ENCODE measurements at regions not wholly inside any gene's neighbourhood (a gene's known extent, or its start where the extent isn't known, plus 50 kb on each side); places are given as distances from the start of the nearest gene placed in this dataset.

- Histone ChIP-seq H3K36me3 (no peaks in the 10 kb centered on the region), H3K4me1 (peaks cover 0 to 7% (median under 1%) of the 10 kb centered on the region in 4 donors), H3K27me3 (no peaks in the 10 kb centered on the region), H3K27ac (replicated peaks in 1 of 4) (no peak overlapping the region), H3K9me3 (no peaks in the 10 kb centered on the region), H3K4me3 (no peak overlapping the region)
- intact Hi-C loops (cut with DNase I), result no loop called here
- TF ChIP-seq EP300 (IDR thresholded peaks at IDR 0.05), result no peak
- 87% methylated on average over 3 of the region's 3 CpGs for WGBS
- DNase-seq (ENCODE audit: extremely low spot score), result no peak
These were observed 259.1 kb upstream of the XYLT1 start for GRCh38 chr16:17729820-17730219.

- DNase-seq (ENCODE audit: extremely low spot score), result no peak
- Histone ChIP-seq H3K27ac (replicated peaks in 1 of 4) (no peak overlapping the region), H3K4me1 (peaks cover 0 to 20% (median 15%) of the 10 kb centered on the region in 4 donors), H3K4me3 (no peak overlapping the region), H3K27me3 (no peaks in the 10 kb centered on the region), H3K36me3 (no peaks in the 10 kb centered on the region), H3K9me3 (no peaks in the 10 kb centered on the region)
- intact Hi-C loops (cut with DNase I), result no loop called here
- no peak for TF ChIP-seq CTCF (IDR thresholded peaks at IDR 0.05)
- no peak for TF ChIP-seq POLR2A (IDR thresholded peaks at IDR 0.05; ENCODE audit: low read depth)
- TF ChIP-seq POLR2AphosphoS5 (IDR thresholded peaks at IDR 0.05), result no peak
- TF ChIP-seq EP300 (IDR thresholded peaks at IDR 0.05), result no peak
- WGBS, result 73% methylated on average over 4 of the region's 4 CpGs
These were observed 257.4 kb upstream of the XYLT1 start for GRCh38 chr16:17728196-17728595.

GRCh38 chr16:17724242-17724898 is 253.6 kb upstream of the XYLT1 start:
- Histone ChIP-seq H3K27ac (replicated peaks in 1 of 4) (peak overlapping the region in 2 of 4 donors; percentile 56 to 62), H3K36me3 (no peaks in the 10 kb centered on the region), H3K9me3 (no peaks in the 10 kb centered on the region), H3K4me3 (no peak overlapping the region), H3K27me3 (no peaks in the 10 kb centered on the region), H3K4me1 (peaks cover 0 to 17% (median 14%) of the 10 kb centered on the region in 4 donors)
- 70% methylated on average over 10 of the region's 10 CpGs for WGBS
- DNase-seq (ENCODE audit: extremely low spot score), result no peak
- TF ChIP-seq CTCF (IDR thresholded peaks at IDR 0.05), result no peak
- TF ChIP-seq EP300 (IDR thresholded peaks at IDR 0.05), result no peak
- TF ChIP-seq POLR2AphosphoS5 (IDR thresholded peaks at IDR 0.05), result no peak
- TF ChIP-seq POLR2A (IDR thresholded peaks at IDR 0.05; ENCODE audit: low read depth), result no peak
- intact Hi-C loops (cut with DNase I), result no loop called here

- TF ChIP-seq EP300 (IDR thresholded peaks at IDR 0.05) (no peak), CTCF (IDR thresholded peaks at IDR 0.05) (no peak), POLR2A (IDR thresholded peaks at IDR 0.05; ENCODE audit: low read depth) (no peak), POLR2AphosphoS5 (IDR thresholded peaks at IDR 0.05) (no peak)
These were observed 252.9 kb upstream of the XYLT1 start for GRCh38 chr16:17723531-17724134.

GRCh38 chr16:17718495-17718894 is 247.7 kb upstream of the XYLT1 start:
- no peaks in the 10 kb centered on the region for H3K36me3 ChIP-seq

More at GRCh38 chr16:17723531-17724134, 252.9 kb upstream of the XYLT1 start:
- intact Hi-C loops (cut with DNase I), result no loop called here
- H3K36me3 ChIP-seq, result no peaks in the 10 kb centered on the region
- H3K27ac ChIP-seq (replicated peaks in 1 of 4), result peak overlapping the region in 2 of 4 donors; percentile 56 to 62
- H3K27me3 ChIP-seq, result no peaks in the 10 kb centered on the region
- no peaks in the 10 kb centered on the region for H3K9me3 ChIP-seq
- H3K4me1 ChIP-seq, result peaks cover 0 to 17% (median 14%) of the 10 kb centered on the region in 4 donors
- no peak overlapping the region for H3K4me3 ChIP-seq
- 59% methylated on average over 10 of the region's 10 CpGs for WGBS
- DNase-seq (ENCODE audit: extremely low spot score), result no peak

More at GRCh38 chr16:17718495-17718894, 247.7 kb upstream of the XYLT1 start:
- no peaks in the 10 kb centered on the region for H3K27me3 ChIP-seq
- no peak overlapping the region for H3K27ac ChIP-seq (replicated peaks in 1 of 4)
- intact Hi-C loops (cut with DNase I), result no loop called here
- TF ChIP-seq CTCF (IDR thresholded peaks at IDR 0.05) (no peak), POLR2AphosphoS5 (IDR thresholded peaks at IDR 0.05) (no peak), EP300 (IDR thresholded peaks at IDR 0.05) (no peak), POLR2A (IDR thresholded peaks at IDR 0.05; ENCODE audit: low read depth) (no peak)
- H3K4me3 ChIP-seq, result no peak overlapping the region
- DNase-seq (ENCODE audit: extremely low spot score), result no peak
- no peaks in the 10 kb centered on the region for H3K9me3 ChIP-seq
- 90% methylated on average over 2 of the region's 2 CpGs for WGBS
- H3K4me1 ChIP-seq, result peaks cover 0 to 2% (median under 1%) of the 10 kb centered on the region in 4 donors
